Caco-2 (cell line): ENCODE measurements at regions not wholly inside any gene's neighbourhood (a gene's known extent, or its start where the extent isn't known, plus 50 kb on each side); places are given as distances from the start of the nearest gene placed in this dataset.

Experiments
- BruUV-seq: library from RNA; stranded (reverse); fragments of 400-500 nt; replicated peaks from 2 replicates; lab custom pipeline; 2021; lab: Mats Ljungman, UMichigan
- CTCF ChIA-PET: fragments of 300-600 bp; sonication (Branson Sonifier 250); formaldehyde crosslinking; loops from one replicate; lab custom pipeline; 2022; ENCODE audit warnings: antibody characterized with exemption; lab: Charles Lee
- POLR2A ChIA-PET: fragments of 300-600 bp; sonication (Branson Sonifier 250); formaldehyde crosslinking; loops from one replicate; lab custom pipeline; 2022; ENCODE audit warnings: antibody characterized with exemption; lab: Charles Lee
- DNase-seq, 2 experiments: peaks; one replicate each; pipeline versions ENCODE4 v3.0.0 to v3.0.0-alpha.2; 2020 to 2022
- H3K27me3 ChIP-seq: replicated peaks from 2 replicates; pipeline ENCODE4 v1.6.0; 2011; ENCODE audit warnings: low read length; ENCODE audit not compliant: control insufficient read depth, insufficient read depth
- H3K36me3 ChIP-seq: 2 replicates; pipeline ENCODE4 v1.5.1; 2011; ENCODE audit warnings: low read length; ENCODE audit not compliant: control insufficient read depth, insufficient read depth
- H3K4me1 ChIP-seq: fragments of 250-450 bp; sonication (Bioruptor Pico); 2 replicates; pipeline ENCODE4 v1.5.1; 2020; ENCODE audit warnings: mild to moderate bottlenecking
- H3K4me3 ChIP-seq: 2 replicates; pipeline ENCODE4 v1.5.1; 2011; ENCODE audit warnings: low read depth, mild to moderate bottlenecking, control low read depth, low read length
- H3K9me3 ChIP-seq: fragments of 250-450 bp; sonication (Bioruptor Pico); 2 replicates; pipeline ENCODE4 v1.5.1; 2020; ENCODE audit warnings: mild to moderate bottlenecking, moderate library complexity
- H3K27ac Mint-ChIP-seq: one replicate; pipeline ENCODE4 v1.8.0; 2022; ENCODE audit warnings: mixed read lengths; ENCODE audit not compliant: unreplicated experiment
- H3K27me3 Mint-ChIP-seq: one replicate; pipeline ENCODE4 v1.8.0; 2022; ENCODE audit warnings: mixed read lengths; ENCODE audit not compliant: insufficient read depth, unreplicated experiment
- H3K36me3 Mint-ChIP-seq: one replicate; pipeline ENCODE4 v1.8.0; 2022; ENCODE audit warnings: mild to moderate bottlenecking, mixed read lengths; ENCODE audit not compliant: insufficient read depth, unreplicated experiment
- H3K4me1 Mint-ChIP-seq: one replicate; pipeline ENCODE4 v1.8.0; 2022; ENCODE audit warnings: low read depth, mixed read lengths; ENCODE audit not compliant: unreplicated experiment
- H3K4me3 Mint-ChIP-seq: one replicate; pipeline ENCODE4 v1.8.0; 2022; ENCODE audit warnings: mild to moderate bottlenecking, moderate library complexity, mixed read lengths; ENCODE audit not compliant: unreplicated experiment
- H3K9me3 Mint-ChIP-seq: one replicate; pipeline ENCODE4 v1.8.0; 2022; ENCODE audit warnings: mixed read lengths; ENCODE audit not compliant: unreplicated experiment
- CTCF ChIP-seq, 2 experiments: fragments of 200-600 bp in 1 of 2; IDR thresholded peaks; 1 replicate in 1 of 2; 2 replicates in 1 of 2; pipeline versions ENCODE4 v1.5.1 to v1.8.0; 2011 to 2022; ENCODE audit warnings: antibody characterized with exemption in 1 of 2, control low read depth in 1 of 2, inconsistent platforms in 1 of 2, low read depth in 1 of 2, low read length in 1 of 2, mild to moderate bottlenecking in 1 of 2, moderate library complexity in 1 of 2; ENCODE audit not compliant: insufficient read depth in 1 of 2, severe bottlenecking in 1 of 2, unreplicated experiment in 1 of 2
- intact Hi-C: fragments of 100-400 bp; cut with micrococcal nuclease; formaldehyde crosslinking; loops from one replicate; pipeline ENCODE4 v1.10.0; 2022; ENCODE audit not compliant: unreplicated experiment

GRCh38 chr6:137933696-137934095, 66.6 kb downstream of the TNFAIP3 start:
- CTCF ChIA-PET = no interaction called here

GRCh38 chr6:137936798-137937197, 69.7 kb downstream of the TNFAIP3 start:
- Histone ChIP-seq H3K4me1 (0 out of 2 replicates have a peak, but pooled peaks cover 3% of the 10 kb centered on the region), H3K27me3 (no peaks in the 10 kb centered on the region), H3K4me3 (no peak overlapping the region), H3K9me3 (peaks cover 18% of the 10 kb centered on the region), H3K36me3 (no peaks in the 10 kb centered on the region)
- peaks cover 9% of the 10 kb centered on the region for H3K4me1 Mint-ChIP-seq
- POLR2A ChIA-PET = no interaction called here
- no peak overlapping the region for H3K27ac Mint-ChIP-seq
- no peaks in the 10 kb centered on the region for H3K27me3 Mint-ChIP-seq
- no peaks in the 10 kb centered on the region for H3K36me3 Mint-ChIP-seq
- intact Hi-C loops = no loop called here
- TF ChIP-seq CTCF (IDR thresholded peaks at IDR 0.05; ENCODE audit: insufficient read depth in 1 of 2, low read depth in 1 of 2, low read length in 1 of 2, severe bottlenecking in 1 of 2, unreplicated experiment in 1 of 2) = no peak
- H3K4me3 Mint-ChIP-seq = no peak overlapping the region
- no TSS peak for BruUV-seq
- peaks cover 31% of the 10 kb centered on the region for H3K9me3 Mint-ChIP-seq
- DNase-seq = no peak
- CTCF ChIA-PET = no interaction called here

More at GRCh38 chr6:137933696-137934095, 66.6 kb downstream of the TNFAIP3 start:
- no peak for DNase-seq
- H3K4me3 Mint-ChIP-seq = no peak overlapping the region
- H3K4me3 ChIP-seq = no peak overlapping the region
- H3K36me3 Mint-ChIP-seq = no peaks in the 10 kb centered on the region
- BruUV-seq = no TSS peak
- H3K4me1 Mint-ChIP-seq = peaks cover 9% of the 10 kb centered on the region
- no peaks in the 10 kb centered on the region for H3K27me3 Mint-ChIP-seq
- no peak for TF ChIP-seq CTCF (IDR thresholded peaks at IDR 0.05; ENCODE audit: insufficient read depth in 1 of 2, low read depth in 1 of 2, low read length in 1 of 2, severe bottlenecking in 1 of 2, unreplicated experiment in 1 of 2)
- peaks cover 24% of the 10 kb centered on the region for H3K9me3 Mint-ChIP-seq
- H3K27ac Mint-ChIP-seq = no peak overlapping the region
- no peaks in the 10 kb centered on the region for H3K27me3 ChIP-seq
- H3K4me1 ChIP-seq = 0 out of 2 replicates have a peak, but pooled peaks cover 3% of the 10 kb centered on the region
- POLR2A ChIA-PET = no interaction called here
- peaks cover 14% of the 10 kb centered on the region for H3K9me3 ChIP-seq
- H3K36me3 ChIP-seq = no peaks in the 10 kb centered on the region
- intact Hi-C loops = no loop called here

- TF ChIP-seq CTCF (IDR thresholded peaks at IDR 0.05; ENCODE audit: insufficient read depth in 1 of 2, low read depth in 1 of 2, low read length in 1 of 2, severe bottlenecking in 1 of 2, unreplicated experiment in 1 of 2) = no peak
These were observed 70.8 kb downstream of the TNFAIP3 start for GRCh38 chr6:137937834-137938233.

More at GRCh38 chr6:137937834-137938233, 70.8 kb downstream of the TNFAIP3 start:
- CTCF ChIA-PET = no interaction called here
- no peaks in the 10 kb centered on the region for H3K36me3 Mint-ChIP-seq
- H3K27me3 Mint-ChIP-seq = no peaks in the 10 kb centered on the region
- H3K9me3 ChIP-seq = peaks cover 18% of the 10 kb centered on the region
- H3K4me1 Mint-ChIP-seq = peaks cover 9% of the 10 kb centered on the region
- intact Hi-C loops = no loop called here
- H3K4me3 ChIP-seq = no peak overlapping the region
- no peaks in the 10 kb centered on the region for H3K27me3 ChIP-seq
- peaks cover 31% of the 10 kb centered on the region for H3K9me3 Mint-ChIP-seq
- no peaks in the 10 kb centered on the region for H3K36me3 ChIP-seq
- no peak overlapping the region for H3K4me3 Mint-ChIP-seq
- POLR2A ChIA-PET = no interaction called here
- H3K27ac Mint-ChIP-seq = no peak overlapping the region
- 0 out of 2 replicates have a peak, but pooled peaks cover 3% of the 10 kb centered on the region for H3K4me1 ChIP-seq
- no TSS peak for BruUV-seq
- DNase-seq = no peak
